ENCODE measurements at regions not wholly inside any gene's neighbourhood (a gene's known extent, or its start where the extent isn't known, plus 50 kb on each side); places are given as distances from the start of the nearest gene placed in this dataset.

DNA sequence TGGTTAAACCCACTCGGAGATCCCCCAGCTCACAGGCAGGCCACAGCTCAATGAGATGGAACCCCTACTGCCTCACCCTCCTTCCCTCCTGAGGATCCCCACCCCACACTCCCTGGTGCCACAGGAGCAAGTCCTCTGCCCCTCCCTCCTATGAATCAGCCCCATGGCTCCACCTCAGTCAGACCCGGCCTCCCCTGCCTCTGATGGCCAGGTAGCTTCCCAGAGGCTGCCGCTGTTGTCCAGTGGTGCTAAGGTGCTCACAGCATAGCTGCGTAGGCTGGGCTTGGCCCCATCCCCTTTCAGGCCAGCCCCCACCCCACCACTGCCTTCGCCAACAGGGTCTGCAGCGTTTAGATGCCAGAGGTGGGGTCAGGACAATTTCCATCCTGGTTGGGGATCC lies 98.5 kb upstream of the IGSF21 start:
- no peaks in the 10 kb centered on the region for H3K79me2 ChIP-seq (ENCODE audit: insufficient read depth, low read length)
- H4K20me1 ChIP-seq (ENCODE audit: insufficient read depth), result no peaks in the 10 kb centered on the region
- H3K9me3 ChIP-seq (ENCODE audit: control insufficient read depth in 1 of 2, insufficient read depth in 1 of 2, low read depth in 1 of 2, low read length in 2 of 2), result no peaks in the 10 kb centered on the region
- CTCF ChIA-PET, result no interaction called here
- DNase-seq (ENCODE audit: low read depth, low spot score) (no peak), ATAC-seq (no peak; the same call in 1 of the 2 replicates)
- H3K4me3 ChIP-seq (replicated peaks in 1 of 2; ENCODE audit: low read depth in 1 of 2, low read length in 2 of 2), result no peak overlapping the region
- no peaks in the 10 kb centered on the region for H3K9me2 ChIP-seq (ENCODE audit: insufficient read depth)
- TF ChIP-seq CBX3 (IDR thresholded peaks at IDR 0.05; ENCODE audit: low read depth) (no peak), EZH2 (IDR thresholded peaks at IDR 0.05) (no peak), ELF1 (IDR thresholded peaks at IDR 0.05; ENCODE audit: borderline replicate concordance, low read depth) (no peak), CEBPB (IDR thresholded peaks at IDR 0.05; ENCODE audit: low read depth) (no peak), EZH2phosphoT487 (IDR thresholded peaks at IDR 0.05; ENCODE audit: borderline replicate concordance) (no peak), RAD21 (IDR thresholded peaks at IDR 0.05; ENCODE audit: low read depth) (no peak), POLR2A (IDR thresholded peaks at IDR 0.05; ENCODE audit: borderline replicate concordance, extremely low read depth, insufficient read depth, insufficient read length) (no peak), FOSL1 (IDR thresholded peaks at IDR 0.05; ENCODE audit: low read depth) (no peak), POLR2AphosphoS5 (IDR thresholded peaks at IDR 0.05; ENCODE audit: low read depth, low read length) (no peak), ZFX (IDR thresholded peaks at IDR 0.05) (no peak), SRF (IDR thresholded peaks at IDR 0.05; ENCODE audit: low read depth) (no peak), TCF7L2 (IDR thresholded peaks at IDR 0.05; ENCODE audit: borderline replicate concordance, extremely low read depth, insufficient read depth, insufficient read length) (no peak), ZNF274 (IDR thresholded peaks at IDR 0.05; ENCODE audit: low read depth, low read length) (no peak), SIN3A (IDR thresholded peaks at IDR 0.05; ENCODE audit: low read depth) (no peak), EGR1 (IDR thresholded peaks at IDR 0.05; ENCODE audit: low read depth) (no peak)
- TF ChIP-seq, protein P1, sequence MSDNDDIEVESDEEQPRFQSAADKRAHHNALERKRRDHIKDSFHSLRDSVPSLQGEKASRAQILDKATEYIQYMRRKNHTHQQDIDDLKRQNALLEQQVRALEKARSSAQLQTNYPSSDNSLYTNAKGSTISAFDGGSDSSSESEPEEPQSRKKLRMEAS (IDR thresholded peaks at IDR 0.05), result no peak
- TF ChIP-seq, protein P2, sequence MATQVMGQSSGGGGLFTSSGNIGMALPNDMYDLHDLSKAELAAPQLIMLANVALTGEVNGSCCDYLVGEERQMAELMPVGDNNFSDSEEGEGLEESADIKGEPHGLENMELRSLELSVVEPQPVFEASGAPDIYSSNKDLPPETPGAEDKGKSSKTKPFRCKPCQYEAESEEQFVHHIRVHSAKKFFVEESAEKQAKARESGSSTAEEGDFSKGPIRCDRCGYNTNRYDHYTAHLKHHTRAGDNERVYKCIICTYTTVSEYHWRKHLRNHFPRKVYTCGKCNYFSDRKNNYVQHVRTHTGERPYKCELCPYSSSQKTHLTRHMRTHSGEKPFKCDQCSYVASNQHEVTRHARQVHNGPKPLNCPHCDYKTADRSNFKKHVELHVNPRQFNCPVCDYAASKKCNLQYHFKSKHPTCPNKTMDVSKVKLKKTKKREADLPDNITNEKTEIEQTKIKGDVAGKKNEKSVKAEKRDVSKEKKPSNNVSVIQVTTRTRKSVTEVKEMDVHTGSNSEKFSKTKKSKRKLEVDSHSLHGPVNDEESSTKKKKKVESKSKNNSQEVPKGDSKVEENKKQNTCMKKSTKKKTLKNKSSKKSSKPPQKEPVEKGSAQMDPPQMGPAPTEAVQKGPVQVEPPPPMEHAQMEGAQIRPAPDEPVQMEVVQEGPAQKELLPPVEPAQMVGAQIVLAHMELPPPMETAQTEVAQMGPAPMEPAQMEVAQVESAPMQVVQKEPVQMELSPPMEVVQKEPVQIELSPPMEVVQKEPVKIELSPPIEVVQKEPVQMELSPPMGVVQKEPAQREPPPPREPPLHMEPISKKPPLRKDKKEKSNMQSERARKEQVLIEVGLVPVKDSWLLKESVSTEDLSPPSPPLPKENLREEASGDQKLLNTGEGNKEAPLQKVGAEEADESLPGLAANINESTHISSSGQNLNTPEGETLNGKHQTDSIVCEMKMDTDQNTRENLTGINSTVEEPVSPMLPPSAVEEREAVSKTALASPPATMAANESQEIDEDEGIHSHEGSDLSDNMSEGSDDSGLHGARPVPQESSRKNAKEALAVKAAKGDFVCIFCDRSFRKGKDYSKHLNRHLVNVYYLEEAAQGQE (IDR thresholded peaks at IDR 0.05; ENCODE audit: low read depth), result no peak
- TF ChIP-seq, protein P3, sequence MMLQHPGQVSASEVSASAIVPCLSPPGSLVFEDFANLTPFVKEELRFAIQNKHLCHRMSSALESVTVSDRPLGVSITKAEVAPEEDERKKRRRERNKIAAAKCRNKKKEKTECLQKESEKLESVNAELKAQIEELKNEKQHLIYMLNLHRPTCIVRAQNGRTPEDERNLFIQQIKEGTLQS (IDR thresholded peaks at IDR 0.05), result no peak
- TF ChIP-seq, protein P4, sequence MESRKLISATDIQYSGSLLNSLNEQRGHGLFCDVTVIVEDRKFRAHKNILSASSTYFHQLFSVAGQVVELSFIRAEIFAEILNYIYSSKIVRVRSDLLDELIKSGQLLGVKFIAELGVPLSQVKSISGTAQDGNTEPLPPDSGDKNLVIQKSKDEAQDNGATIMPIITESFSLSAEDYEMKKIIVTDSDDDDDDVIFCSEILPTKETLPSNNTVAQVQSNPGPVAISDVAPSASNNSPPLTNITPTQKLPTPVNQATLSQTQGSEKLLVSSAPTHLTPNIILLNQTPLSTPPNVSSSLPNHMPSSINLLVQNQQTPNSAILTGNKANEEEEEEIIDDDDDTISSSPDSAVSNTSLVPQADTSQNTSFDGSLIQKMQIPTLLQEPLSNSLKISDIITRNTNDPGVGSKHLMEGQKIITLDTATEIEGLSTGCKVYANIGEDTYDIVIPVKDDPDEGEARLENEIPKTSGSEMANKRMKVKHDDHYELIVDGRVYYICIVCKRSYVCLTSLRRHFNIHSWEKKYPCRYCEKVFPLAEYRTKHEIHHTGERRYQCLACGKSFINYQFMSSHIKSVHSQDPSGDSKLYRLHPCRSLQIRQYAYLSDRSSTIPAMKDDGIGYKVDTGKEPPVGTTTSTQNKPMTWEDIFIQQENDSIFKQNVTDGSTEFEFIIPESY (IDR thresholded peaks at IDR 0.05; ENCODE audit: extremely low read depth, insufficient replicate concordance, low read length), result no peak
- no TSS peak for BruUV-seq (replicated peaks)
- H3K9ac ChIP-seq (ENCODE audit: low read length), result no peak overlapping the region
- intact Hi-C loops (cut with micrococcal nuclease), result no loop called here
- no peak overlapping the region for H3K27ac ChIP-seq (ENCODE audit: low read depth, low read length)
- H3K4me2 ChIP-seq (ENCODE audit: low read length), result no peak overlapping the region
- no peaks in the 10 kb centered on the region for H3K36me3 ChIP-seq (ENCODE audit: control insufficient read depth in 1 of 2, insufficient read depth in 2 of 2, low read length in 2 of 2)
- RAD21 ChIA-PET (ENCODE audit: low non-redundant PET in 1 of 2, low total read pairs in 2 of 2, uncharacterized antibody in 2 of 2, unreplicated experiment in 2 of 2), result no interaction called here
- H2AFZ ChIP-seq (ENCODE audit: low read depth, low read length, poor library complexity, severe bottlenecking), result no peak overlapping the region
- POLR2A ChIA-PET, result no interaction called here
- peaks cover 59% of the 10 kb centered on the region for H3K27me3 ChIP-seq (ENCODE audit: insufficient read depth, low read length)
- no peaks in the 10 kb centered on the region for H3K4me1 ChIP-seq (ENCODE audit: control insufficient read depth in 1 of 2, insufficient read depth in 2 of 2, low read length in 2 of 2)

Data from HCT116 (cell line).